ENCODE measurements at regions not wholly inside any gene's neighbourhood (a gene's known extent, or its start where the extent isn't known, plus 50 kb on each side); places are given as distances from the start of the nearest gene placed in this dataset.
"Not testable (repeated sequence)": the region's sequence is repeated elsewhere in the genome, so short reads cannot be mapped to it uniquely, and the experiment has no call there.

- H3K4me1 ChIP-seq (ENCODE audit: insufficient read depth); H3K27ac ChIP-seq (ENCODE audit: low read depth); H3K36me3 ChIP-seq (ENCODE audit: insufficient read depth); DNase-seq (ENCODE audit: extremely low spot score); H3K4me3 ChIP-seq (ENCODE audit: low read depth, low read length): not testable (repeated sequence)
- WGBS: 94% methylated on average over 49 of the region's 49 CpGs
Measured at GRCh38 chr6:169856442-169857342, 105.3 kb downstream of the ERMARD start.

- no peak overlapping the region for H3K27ac ChIP-seq (ENCODE audit: low read depth)
- H3K4me1 ChIP-seq (ENCODE audit: insufficient read depth): no peaks in the 10 kb centered on the region
- no peaks in the 10 kb centered on the region for H3K36me3 ChIP-seq (ENCODE audit: insufficient read depth)
- 93% methylated on average over 4 of the region's 4 CpGs for WGBS
- no peak overlapping the region for H3K4me3 ChIP-seq (ENCODE audit: low read depth, low read length)
- DNase-seq (ENCODE audit: extremely low spot score): no peak
Measured at GRCh38 chr6:169854813-169855212, 103.4 kb downstream of the ERMARD start.

- DNase-seq (ENCODE audit: extremely low spot score): no peak
- H3K4me3 ChIP-seq (ENCODE audit: low read depth, low read length): no peak overlapping the region
- no peak overlapping the region for H3K27ac ChIP-seq (ENCODE audit: low read depth)
- no peaks in the 10 kb centered on the region for H3K36me3 ChIP-seq (ENCODE audit: insufficient read depth)
- H3K4me1 ChIP-seq (ENCODE audit: insufficient read depth): no peaks in the 10 kb centered on the region
- 97% methylated on average over 12 of the region's 12 CpGs for WGBS
Measured at GRCh38 chr6:169854083-169854725, 102.8 kb downstream of the ERMARD start.

- Histone ChIP-seq H3K4me3 (ENCODE audit: low read depth, low read length) (no peak overlapping the region), H3K4me1 (ENCODE audit: insufficient read depth) (no peaks in the 10 kb centered on the region), H3K27ac (ENCODE audit: low read depth) (no peak overlapping the region), H3K36me3 (ENCODE audit: insufficient read depth) (no peaks in the 10 kb centered on the region)
- 85% methylated on average over 20 of the region's 20 CpGs for WGBS
- no peak for DNase-seq (ENCODE audit: extremely low spot score)
Measured at GRCh38 chr6:169853196-169854082, 102.0 kb downstream of the ERMARD start.

DNA sequence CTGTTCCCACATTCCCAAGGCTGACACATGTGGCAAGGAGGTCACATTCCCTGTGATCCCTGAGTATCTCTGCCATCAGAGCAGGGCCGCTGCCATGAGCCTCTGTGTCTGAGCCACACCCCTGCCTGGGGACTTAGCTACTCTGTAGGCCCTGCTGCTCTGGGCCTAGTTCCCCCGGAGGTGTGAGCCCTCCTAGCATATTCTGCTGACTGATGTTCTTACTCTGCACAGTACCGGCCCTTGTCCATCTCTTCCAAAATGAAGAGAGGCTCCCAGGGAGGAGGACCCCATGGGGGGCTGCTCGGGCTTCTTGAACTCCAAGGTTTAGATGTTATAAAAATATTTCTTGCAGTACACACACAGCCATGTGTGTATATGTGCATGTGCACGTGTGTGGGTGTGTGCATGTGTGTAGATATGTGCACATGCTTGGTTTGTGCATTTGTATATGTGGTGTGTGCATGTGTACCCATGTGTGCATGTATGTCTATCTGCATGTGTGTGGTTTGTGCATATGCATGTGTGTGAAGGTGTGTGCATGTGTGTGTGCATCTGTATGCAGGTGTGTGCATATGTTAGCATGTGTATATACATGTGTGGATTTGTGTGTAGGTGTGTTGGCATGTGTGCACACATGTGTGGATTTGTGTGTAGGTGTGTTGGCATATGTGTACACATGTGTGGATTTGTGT lies 101.2 kb downstream of the ERMARD start:
- WGBS: 68% methylated on average over 5 of the region's 5 CpGs
- no peaks in the 10 kb centered on the region for H3K36me3 ChIP-seq (ENCODE audit: insufficient read depth)
- H3K4me3 ChIP-seq (ENCODE audit: low read depth, low read length): no peak overlapping the region
- no peak for DNase-seq (ENCODE audit: extremely low spot score)
- H3K4me1 ChIP-seq (ENCODE audit: insufficient read depth): no peaks in the 10 kb centered on the region
- no peak overlapping the region for H3K27ac ChIP-seq (ENCODE audit: low read depth)

- H3K36me3 ChIP-seq (ENCODE audit: insufficient read depth): no peaks in the 10 kb centered on the region
- H3K4me3 ChIP-seq (ENCODE audit: low read depth, low read length): no peak overlapping the region
- no peak for DNase-seq (ENCODE audit: extremely low spot score)
- H3K4me1 ChIP-seq (ENCODE audit: insufficient read depth): no peaks in the 10 kb centered on the region
- no peak overlapping the region for H3K27ac ChIP-seq (ENCODE audit: low read depth)
- 60% methylated on average over 22 of the region's 22 CpGs for WGBS
Measured at GRCh38 chr6:169851641-169852503, 100.5 kb downstream of the ERMARD start.

DNA sequence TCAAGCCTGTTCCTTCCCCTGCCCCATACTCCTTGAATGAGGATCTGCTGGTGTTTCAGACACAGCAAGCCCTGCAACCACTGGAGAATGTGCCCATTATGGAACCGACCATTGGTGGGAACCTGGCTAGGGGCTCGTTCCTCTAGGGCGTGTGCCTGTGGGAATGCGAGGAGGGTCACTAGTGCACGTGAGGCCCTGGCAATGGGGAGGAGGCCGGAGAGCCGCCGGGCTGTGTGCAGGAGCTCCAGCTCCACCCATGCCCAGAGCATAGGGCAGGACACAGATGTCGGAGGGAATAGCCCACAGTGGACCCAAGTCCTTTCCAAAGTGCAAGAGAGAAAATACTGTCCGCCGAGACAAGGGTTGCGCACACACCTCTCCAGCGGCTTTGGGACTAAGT lies 99.3 kb downstream of the ERMARD start:
- no peak for DNase-seq (ENCODE audit: extremely low spot score)
- H3K27ac ChIP-seq (ENCODE audit: low read depth): no peak overlapping the region
- no peaks in the 10 kb centered on the region for H3K4me1 ChIP-seq (ENCODE audit: insufficient read depth)
- no peak overlapping the region for H3K4me3 ChIP-seq (ENCODE audit: low read depth, low read length)
- H3K36me3 ChIP-seq (ENCODE audit: insufficient read depth): no peaks in the 10 kb centered on the region
- WGBS: 92% methylated on average over 13 of the region's 13 CpGs

GRCh38 chr6:169850154-169850553 lies 98.7 kb downstream of the ERMARD start:
- Histone ChIP-seq H3K36me3 (ENCODE audit: insufficient read depth) (no peaks in the 10 kb centered on the region), H3K4me3 (ENCODE audit: low read depth, low read length) (no peak overlapping the region), H3K27ac (ENCODE audit: low read depth) (no peak overlapping the region), H3K4me1 (ENCODE audit: insufficient read depth) (no peaks in the 10 kb centered on the region)
- no peak for DNase-seq (ENCODE audit: extremely low spot score)
- WGBS: 88% methylated on average over 10 of the region's 10 CpGs

DNA sequence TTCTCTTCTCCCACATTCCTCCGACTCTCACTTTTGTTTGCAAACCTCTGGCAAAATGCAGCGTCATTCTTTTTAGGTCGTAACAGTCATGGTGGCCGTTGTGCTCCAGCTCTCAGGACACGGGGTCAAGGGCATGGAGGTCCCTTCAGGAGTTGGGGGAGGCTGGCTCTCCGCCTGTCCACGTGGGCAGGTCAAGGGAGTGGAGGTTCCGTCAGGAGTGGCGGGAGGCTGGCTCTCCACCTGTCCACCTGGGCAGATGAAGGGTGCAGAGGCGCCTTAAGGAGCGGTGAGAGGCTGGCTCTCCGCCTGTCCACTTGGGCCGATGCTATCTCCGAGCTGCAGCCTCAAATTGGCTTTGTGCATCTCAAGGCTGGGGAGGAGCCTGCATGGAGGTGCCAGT lies 98.0 kb downstream of the ERMARD start:
- DNase-seq (ENCODE audit: extremely low spot score): no peak
- WGBS: 87% methylated on average over 14 of the region's 14 CpGs
- no peaks in the 10 kb centered on the region for H3K4me1 ChIP-seq (ENCODE audit: insufficient read depth)

GRCh38 chr6:169848946-169849345 lies 97.5 kb downstream of the ERMARD start:
- Histone ChIP-seq H3K27ac (ENCODE audit: low read depth) (no peak overlapping the region), H3K36me3 (ENCODE audit: insufficient read depth) (no peaks in the 10 kb centered on the region), H3K4me1 (ENCODE audit: insufficient read depth) (no peaks in the 10 kb centered on the region), H3K4me3 (ENCODE audit: low read depth, low read length) (no peak overlapping the region)
- WGBS: 90% methylated on average over 13 of the region's 13 CpGs
- no peak for DNase-seq (ENCODE audit: extremely low spot score)

More for the DNA sequence above, 98.0 kb downstream of the ERMARD start:
- Histone ChIP-seq H3K4me3 (ENCODE audit: low read depth, low read length) (no peak overlapping the region), H3K27ac (ENCODE audit: low read depth) (no peak overlapping the region), H3K36me3 (ENCODE audit: insufficient read depth) (no peaks in the 10 kb centered on the region)

DNA sequence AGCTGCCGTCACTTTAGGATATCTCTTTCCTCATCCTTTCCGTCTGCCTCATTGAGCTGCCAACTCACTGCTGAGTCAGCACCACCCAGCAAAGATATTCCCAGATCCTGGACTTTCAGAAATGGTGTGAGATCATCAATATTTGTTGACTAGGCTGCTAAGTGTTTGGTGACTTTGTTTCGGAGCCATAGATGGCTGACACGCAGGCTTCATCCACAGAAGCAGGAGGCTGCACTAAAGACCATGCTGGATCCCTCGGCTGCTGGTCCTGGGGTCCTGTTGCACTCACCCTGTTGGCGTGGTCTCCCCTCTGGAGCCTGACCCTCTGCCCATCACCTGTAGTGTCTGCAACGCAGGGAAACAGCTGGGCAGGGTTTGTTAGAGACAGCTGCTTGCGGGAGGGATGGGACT lies 96.5 kb downstream of the ERMARD start:
- no peaks in the 10 kb centered on the region for H3K4me1 ChIP-seq (ENCODE audit: insufficient read depth)
- H3K36me3 ChIP-seq (ENCODE audit: insufficient read depth): no peaks in the 10 kb centered on the region
- WGBS: 86% methylated on average over 8 of the region's 8 CpGs
- DNase-seq (ENCODE audit: extremely low spot score): no peak
- no peak overlapping the region for H3K27ac ChIP-seq (ENCODE audit: low read depth)
- H3K4me3 ChIP-seq (ENCODE audit: low read depth, low read length): no peak overlapping the region

- Histone ChIP-seq H3K4me1 (ENCODE audit: insufficient read depth) (no peaks in the 10 kb centered on the region), H3K36me3 (ENCODE audit: insufficient read depth) (no peaks in the 10 kb centered on the region), H3K4me3 (ENCODE audit: low read depth, low read length) (no peak overlapping the region), H3K27ac (ENCODE audit: low read depth) (no peak overlapping the region)
- DNase-seq (ENCODE audit: extremely low spot score): no peak
- WGBS: 56% methylated on average over 12 of the region's 12 CpGs
Measured at GRCh38 chr6:169847141-169847674, 95.8 kb downstream of the ERMARD start.

All from urinary bladder (tissue), 3 donors.